ENCODE measurements at regions not wholly inside any gene's neighbourhood (a gene's known extent, or its start where the extent isn't known, plus 50 kb on each side); places are given as distances from the start of the nearest gene placed in this dataset.
"Not testable (repeated sequence)": the region's sequence is repeated elsewhere in the genome, so short reads cannot be mapped to it uniquely, and the experiment has no call there.

DNA sequence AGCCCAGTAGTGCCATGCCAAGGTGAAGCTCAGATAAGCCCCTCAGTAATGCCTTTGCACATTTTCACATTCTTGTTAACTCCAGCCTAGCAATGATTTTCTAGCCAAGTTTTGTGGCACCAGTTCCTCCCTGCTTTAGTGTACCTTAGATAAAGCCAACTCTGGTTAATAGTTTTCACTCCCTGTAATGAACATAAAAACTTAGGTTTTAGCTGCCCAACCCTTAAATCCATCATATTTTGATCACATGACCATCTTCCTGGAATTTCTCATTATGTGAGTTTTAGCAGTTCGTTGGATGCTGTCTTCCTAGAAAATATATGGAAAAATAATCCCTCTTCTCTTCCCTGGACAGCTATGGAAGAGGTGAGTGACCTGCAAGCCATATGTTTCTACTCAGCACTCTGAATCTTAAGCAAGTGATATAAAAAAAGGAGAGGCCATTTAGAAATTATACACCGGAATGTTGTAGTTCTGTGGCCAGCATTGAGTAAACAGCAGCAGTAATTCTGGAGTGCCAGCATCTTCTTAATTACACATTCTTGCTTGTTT lies 62.2 kb upstream of the P2RY1 start:
- WGBS, 2 donors = 74 to 76% methylated on average over 2 of the region's 2 CpGs
- no peak overlapping the region for H3K4me3 ChIP-seq (ENCODE audit: low read depth, poor library complexity, severe bottlenecking)
- intact Hi-C loops (cut with DNase I; ENCODE audit: low total_unique reads) = no loop called here
- DNase-seq (ENCODE audit: low spot score in 2 of 2) = no peak
- TF ChIP-seq, protein P1, sequence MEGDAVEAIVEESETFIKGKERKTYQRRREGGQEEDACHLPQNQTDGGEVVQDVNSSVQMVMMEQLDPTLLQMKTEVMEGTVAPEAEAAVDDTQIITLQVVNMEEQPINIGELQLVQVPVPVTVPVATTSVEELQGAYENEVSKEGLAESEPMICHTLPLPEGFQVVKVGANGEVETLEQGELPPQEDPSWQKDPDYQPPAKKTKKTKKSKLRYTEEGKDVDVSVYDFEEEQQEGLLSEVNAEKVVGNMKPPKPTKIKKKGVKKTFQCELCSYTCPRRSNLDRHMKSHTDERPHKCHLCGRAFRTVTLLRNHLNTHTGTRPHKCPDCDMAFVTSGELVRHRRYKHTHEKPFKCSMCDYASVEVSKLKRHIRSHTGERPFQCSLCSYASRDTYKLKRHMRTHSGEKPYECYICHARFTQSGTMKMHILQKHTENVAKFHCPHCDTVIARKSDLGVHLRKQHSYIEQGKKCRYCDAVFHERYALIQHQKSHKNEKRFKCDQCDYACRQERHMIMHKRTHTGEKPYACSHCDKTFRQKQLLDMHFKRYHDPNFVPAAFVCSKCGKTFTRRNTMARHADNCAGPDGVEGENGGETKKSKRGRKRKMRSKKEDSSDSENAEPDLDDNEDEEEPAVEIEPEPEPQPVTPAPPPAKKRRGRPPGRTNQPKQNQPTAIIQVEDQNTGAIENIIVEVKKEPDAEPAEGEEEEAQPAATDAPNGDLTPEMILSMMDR (IDR thresholded peaks at IDR 0.05) = no peak
- TF ChIP-seq POLR2A (IDR thresholded peaks at IDR 0.05) = no peak

DNA sequence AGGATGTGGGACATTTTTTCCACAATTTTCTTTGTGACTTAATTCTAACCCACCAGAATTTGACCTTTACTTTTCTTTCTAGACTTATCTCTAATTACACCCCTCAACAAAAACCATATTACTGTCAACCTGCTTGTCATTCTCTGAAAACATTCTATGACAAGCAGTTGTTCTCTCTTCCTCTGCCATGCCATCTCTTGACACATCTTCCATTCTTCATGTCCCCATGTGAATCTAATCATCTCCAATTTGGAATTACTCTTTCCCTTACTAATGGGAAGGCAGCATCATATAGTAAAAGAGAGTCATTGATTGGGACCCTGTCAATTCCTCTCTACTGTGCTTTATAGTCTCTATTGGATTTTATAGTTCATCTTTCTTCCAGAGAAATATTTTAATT lies 61.3 kb upstream of the P2RY1 start:
- DNase-seq (ENCODE audit: low spot score in 2 of 2) = no peak
- intact Hi-C loops (cut with DNase I; ENCODE audit: low total_unique reads) = no loop called here
- TF ChIP-seq POLR2A (IDR thresholded peaks at IDR 0.05) = no peak
- H3K4me3 ChIP-seq (ENCODE audit: low read depth, poor library complexity, severe bottlenecking) = no peak overlapping the region

- DNase-seq (ENCODE audit: low spot score in 2 of 2); intact Hi-C loops (cut with DNase I; ENCODE audit: low total_unique reads); H3K4me3 ChIP-seq (ENCODE audit: low read depth, poor library complexity, severe bottlenecking): not testable (repeated sequence)
- 91 to 97% methylated on average over 4 of the region's 4 CpGs for WGBS, 2 donors
Measured at GRCh38 chr3:152774230-152774629, 60.7 kb upstream of the P2RY1 start.

DNA sequence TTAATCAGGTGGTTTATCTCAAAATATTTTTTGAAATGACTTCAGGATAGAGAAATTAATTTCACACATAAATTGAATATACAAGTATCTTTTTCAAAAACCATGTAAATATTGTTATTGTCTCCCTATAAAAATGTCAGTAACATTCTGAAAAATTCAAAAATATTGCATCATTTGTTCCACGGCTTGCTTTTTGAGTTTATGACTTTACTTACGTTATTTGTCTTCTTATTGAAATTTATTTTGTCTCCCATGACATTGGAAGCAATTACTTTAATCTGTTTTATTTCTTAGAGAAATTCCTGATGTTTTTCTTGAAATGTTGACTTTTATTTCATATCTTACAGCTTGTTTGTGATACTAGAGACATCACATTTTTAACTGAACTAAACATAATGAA lies 56.9 kb upstream of the P2RY1 start:
- TF ChIP-seq, protein P1 (IDR thresholded peaks at IDR 0.05) = no peak
- no peak for TF ChIP-seq POLR2A (IDR thresholded peaks at IDR 0.05)
- intact Hi-C loops (cut with DNase I; ENCODE audit: low total_unique reads) = no loop called here
- no peak overlapping the region for H3K4me3 ChIP-seq (ENCODE audit: low read depth, poor library complexity, severe bottlenecking)
- no peak for DNase-seq (ENCODE audit: low spot score in 2 of 2)
- WGBS, 2 donors = 76 to 82% methylated on average over 2 of the region's 2 CpGs

DNA sequence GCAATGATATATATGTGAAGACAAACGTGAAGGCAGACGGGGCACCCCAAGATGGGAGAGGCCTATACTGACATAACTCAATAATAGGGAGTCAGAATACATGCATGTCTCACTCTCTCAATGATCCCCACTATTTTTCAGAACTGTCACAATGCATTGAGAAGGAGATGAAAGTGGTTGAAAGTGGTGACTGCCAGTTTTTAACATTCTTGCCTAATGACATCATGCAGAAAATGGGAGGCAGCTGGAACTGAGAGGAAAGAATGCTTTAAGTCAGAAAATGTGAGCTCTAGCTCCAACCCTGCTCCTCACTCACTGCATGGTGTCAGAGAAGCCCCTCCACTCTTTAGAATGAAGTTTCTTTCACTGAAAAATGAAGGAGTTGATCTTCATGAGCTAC lies 55.3 kb upstream of the P2RY1 start:
- WGBS, 2 donors = 31 to 33% methylated on average over 2 of the region's 2 CpGs
- TF ChIP-seq, protein P1 (IDR thresholded peaks at IDR 0.05) = no peak
- TF ChIP-seq POLR2A (IDR thresholded peaks at IDR 0.05) = no peak
- intact Hi-C loops (cut with DNase I; ENCODE audit: low total_unique reads) = no loop called here
- DNase-seq (ENCODE audit: low spot score in 2 of 2) = no peak
- H3K4me3 ChIP-seq (ENCODE audit: low read depth, poor library complexity, severe bottlenecking) = no peak overlapping the region

DNA sequence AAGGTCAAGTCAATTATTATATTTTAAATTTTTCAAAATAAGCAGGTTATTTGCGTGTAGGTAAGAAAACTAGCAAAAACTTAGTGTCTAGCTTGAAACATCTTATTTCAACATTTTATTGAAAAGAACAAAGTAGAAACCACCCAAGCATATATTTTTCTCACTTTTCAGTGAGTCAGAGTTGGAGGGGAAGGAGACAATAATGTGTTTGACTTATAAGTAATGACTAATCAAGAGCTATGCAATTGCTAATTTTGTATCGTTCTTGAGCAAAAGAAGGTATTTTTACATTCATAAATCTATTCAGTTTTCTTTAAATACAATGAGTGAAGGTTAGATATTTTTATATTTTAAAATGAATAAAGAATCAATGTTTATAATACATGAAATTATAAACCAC lies 54.4 kb upstream of the P2RY1 start:
- intact Hi-C loops (cut with DNase I; ENCODE audit: low total_unique reads) = no loop called here
- TF ChIP-seq POLR2A (IDR thresholded peaks at IDR 0.05) = no peak
- TF ChIP-seq, protein P1 (IDR thresholded peaks at IDR 0.05) = no peak
- no peak overlapping the region for H3K4me3 ChIP-seq (ENCODE audit: low read depth, poor library complexity, severe bottlenecking)
- WGBS, 2 donors = 87 to 89% methylated on average over 2 of the region's 2 CpGs
- no peak for DNase-seq (ENCODE audit: low spot score in 2 of 2)

GRCh38 chr3:152785051-152785450 lies 49.9 kb upstream of the P2RY1 start:
- no peak overlapping the region for H3K4me3 ChIP-seq (ENCODE audit: low read depth, poor library complexity, severe bottlenecking)
- intact Hi-C loops (cut with DNase I; ENCODE audit: low total_unique reads) = no loop called here
- no peak for DNase-seq (ENCODE audit: low spot score in 2 of 2)
- WGBS, 2 donors = 94% methylated on average over 4 of the region's 4 CpGs
- TF ChIP-seq POLR2A (IDR thresholded peaks at IDR 0.05) = no peak
- TF ChIP-seq, protein P1 (IDR thresholded peaks at IDR 0.05) = no peak

All from lower leg skin (tissue), 4 donors.